ENCODE measurements at regions not wholly inside any gene's neighbourhood (a gene's known extent, or its start where the extent isn't known, plus 50 kb on each side); places are given as distances from the start of the nearest gene placed in this dataset.

DNA sequence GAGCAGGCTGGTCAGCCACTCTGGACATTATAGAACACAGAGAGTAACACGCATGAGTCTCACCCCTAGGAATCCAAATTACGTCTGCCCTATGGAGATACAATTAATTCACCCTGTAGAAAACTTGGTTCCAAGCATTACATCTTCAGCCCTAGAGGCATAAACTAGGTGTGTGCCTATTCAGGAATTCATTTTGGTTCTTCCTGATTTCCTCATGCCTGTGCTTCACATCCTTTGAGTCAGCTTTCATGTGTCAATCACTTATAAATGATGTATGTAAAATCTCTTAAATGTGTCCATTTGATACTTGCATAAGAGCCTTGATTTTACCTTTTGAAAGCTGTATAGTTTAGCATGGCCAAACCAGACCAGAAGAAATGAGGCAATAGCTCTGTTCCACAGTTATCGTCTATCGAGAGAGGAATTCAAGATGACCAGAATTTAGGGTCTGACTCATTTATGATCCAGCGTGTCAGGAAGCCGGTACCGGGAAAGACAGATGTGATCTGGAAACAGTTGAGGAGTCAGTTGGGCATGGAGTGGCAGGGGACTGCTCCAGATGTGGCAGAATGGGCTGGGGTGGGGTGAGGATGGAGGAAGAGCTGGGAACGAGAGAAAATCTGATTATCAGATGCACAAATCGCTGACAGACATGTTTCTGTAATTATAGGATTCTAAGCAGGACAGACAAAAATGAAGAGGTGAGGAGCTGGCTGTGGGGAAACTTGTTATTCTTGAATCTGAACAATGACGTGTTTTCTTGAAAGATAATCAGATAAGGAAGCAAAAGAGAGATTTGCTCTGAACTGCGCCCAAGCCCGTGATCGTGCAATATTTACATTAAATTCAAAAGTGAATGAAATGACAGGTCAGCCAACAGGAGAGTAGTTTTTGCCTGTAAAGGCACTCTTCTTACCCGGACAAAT lies 76.7 kb downstream of the C16orf95 start:
- no peak for TF ChIP-seq NR3C1 (IDR thresholded peaks at IDR 0.05)
- no peak for TF ChIP-seq EP300 (IDR thresholded peaks at IDR 0.05)
- no peak for TF ChIP-seq CHD4 (IDR thresholded peaks at IDR 0.05; ENCODE audit: borderline replicate concordance)
- TF ChIP-seq, protein P1, sequence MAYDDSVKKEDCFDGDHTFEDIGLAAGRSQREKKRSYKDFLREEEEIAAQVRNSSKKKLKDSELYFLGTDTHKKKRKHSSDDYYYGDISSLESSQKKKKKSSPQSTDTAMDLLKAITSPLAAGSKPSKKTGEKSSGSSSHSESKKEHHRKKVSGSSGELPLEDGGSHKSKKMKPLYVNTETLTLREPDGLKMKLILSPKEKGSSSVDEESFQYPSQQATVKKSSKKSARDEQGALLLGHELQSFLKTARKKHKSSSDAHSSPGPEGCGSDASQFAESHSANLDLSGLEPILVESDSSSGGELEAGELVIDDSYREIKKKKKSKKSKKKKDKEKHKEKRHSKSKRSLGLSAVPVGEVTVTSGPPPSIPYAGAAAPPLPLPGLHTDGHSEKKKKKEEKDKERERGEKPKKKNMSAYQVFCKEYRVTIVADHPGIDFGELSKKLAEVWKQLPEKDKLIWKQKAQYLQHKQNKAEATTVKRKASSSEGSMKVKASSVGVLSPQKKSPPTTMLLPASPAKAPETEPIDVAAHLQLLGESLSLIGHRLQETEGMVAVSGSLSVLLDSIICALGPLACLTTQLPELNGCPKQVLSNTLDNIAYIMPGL (CRISPR knock-in tag; IDR thresholded peaks at IDR 0.05; ENCODE audit: borderline replicate concordance), result no peak
- TF ChIP-seq JUN (IDR thresholded peaks at IDR 0.05), result no peak
- no peak for TF ChIP-seq RAD21 (conservative IDR thresholded peaks at IDR 0.05 in 1 of 2, IDR thresholded peaks at IDR 0.05 in 1 of 2)
- no peak for TF ChIP-seq HOXB5 (CRISPR knock-in tag; IDR thresholded peaks at IDR 0.05)
- POLR2A ChIA-PET, result no interaction called here
- Histone ChIP-seq H3K4me2 (no peak overlapping the region), H3K27ac (no peak overlapping the region), H3K4me3 (no peak overlapping the region), H3K4me1 (no peaks in the 10 kb centered on the region), H3K9me3 (no peaks in the 10 kb centered on the region)
- FAIRE-seq, result no peak
- no peak for ATAC-seq
- CTCF ChIA-PET, result interaction anchor here (0.9 to 1.6 kb wide), 4 partner anchors 9 to 39 kb away, joined by 3 to 4 read pairs (median 3); no protein-coding TSS in a partner anchor
- no peak for DNase-seq (ENCODE audit: low read depth in 1 of 2, low spot score in 1 of 2)
- 66% methylated on average over 14 of the region's 14 CpGs for WGBS (ENCODE audit: missing lambda C conversion rate)

DNA sequence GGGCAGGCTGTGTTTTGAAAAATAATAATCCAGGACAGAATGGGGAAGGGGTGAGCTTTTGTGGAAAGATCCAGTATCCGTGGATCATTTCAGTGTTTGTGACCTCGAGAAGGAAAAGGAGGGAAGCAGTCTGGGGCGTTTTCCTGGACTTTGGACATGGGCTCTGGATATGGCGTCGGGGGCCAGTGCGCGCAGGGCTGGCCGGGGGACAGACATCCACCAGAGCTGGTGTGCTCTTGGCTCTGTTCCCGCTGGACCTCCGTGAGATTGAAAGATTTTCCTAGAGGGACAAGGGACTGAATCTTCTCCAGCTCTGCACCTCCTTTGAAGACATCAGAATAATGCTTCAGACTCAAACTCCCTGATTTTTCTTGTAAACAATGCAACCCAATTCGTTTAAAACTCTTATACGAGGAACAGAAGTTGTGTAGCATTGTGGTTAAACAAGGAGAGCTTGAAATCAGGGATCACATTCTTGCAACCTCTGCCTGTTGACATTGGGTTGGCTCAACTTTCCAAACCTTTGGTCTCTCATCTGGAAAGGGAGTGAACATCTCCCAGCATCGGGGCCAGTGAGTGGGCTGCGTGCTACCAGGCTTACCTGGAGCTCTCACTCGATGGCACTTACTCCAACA lies 75.9 kb downstream of the C16orf95 start:
- H3K27ac ChIP-seq, result no peak overlapping the region
- DNase-seq (ENCODE audit: low read depth in 1 of 2, low spot score in 1 of 2), result no peak
- 56% methylated on average over 15 of the region's 15 CpGs for WGBS (ENCODE audit: missing lambda C conversion rate)

More for the DNA sequence above, 75.9 kb downstream of the C16orf95 start:
- Histone ChIP-seq H3K4me1 (no peaks in the 10 kb centered on the region), H3K4me2 (no peak overlapping the region), H3K9me3 (no peaks in the 10 kb centered on the region), H3K4me3 (no peak overlapping the region)
- ATAC-seq, result no peak
- TF ChIP-seq, protein P2, sequence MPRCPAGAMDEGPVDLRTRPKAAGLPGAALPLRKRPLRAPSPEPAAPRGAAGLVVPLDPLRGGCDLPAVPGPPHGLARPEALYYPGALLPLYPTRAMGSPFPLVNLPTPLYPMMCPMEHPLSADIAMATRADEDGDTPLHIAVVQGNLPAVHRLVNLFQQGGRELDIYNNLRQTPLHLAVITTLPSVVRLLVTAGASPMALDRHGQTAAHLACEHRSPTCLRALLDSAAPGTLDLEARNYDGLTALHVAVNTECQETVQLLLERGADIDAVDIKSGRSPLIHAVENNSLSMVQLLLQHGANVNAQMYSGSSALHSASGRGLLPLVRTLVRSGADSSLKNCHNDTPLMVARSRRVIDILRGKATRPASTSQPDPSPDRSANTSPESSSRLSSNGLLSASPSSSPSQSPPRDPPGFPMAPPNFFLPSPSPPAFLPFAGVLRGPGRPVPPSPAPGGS (IDR thresholded peaks at IDR 0.05), result no peak
- TF ChIP-seq CEBPB (IDR thresholded peaks at IDR 0.05), result no peak
- no peak for TF ChIP-seq ZSCAN20 (CRISPR knock-in tag; IDR thresholded peaks at IDR 0.05)
- no peak for TF ChIP-seq HOXB13 (CRISPR knock-in tag; IDR thresholded peaks at IDR 0.05; ENCODE audit: low read depth)
- TF ChIP-seq, protein P3, sequence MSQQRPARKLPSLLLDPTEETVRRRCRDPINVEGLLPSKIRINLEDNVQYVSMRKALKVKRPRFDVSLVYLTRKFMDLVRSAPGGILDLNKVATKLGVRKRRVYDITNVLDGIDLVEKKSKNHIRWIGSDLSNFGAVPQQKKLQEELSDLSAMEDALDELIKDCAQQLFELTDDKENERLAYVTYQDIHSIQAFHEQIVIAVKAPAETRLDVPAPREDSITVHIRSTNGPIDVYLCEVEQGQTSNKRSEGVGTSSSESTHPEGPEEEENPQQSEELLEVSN (IDR thresholded peaks at IDR 0.05; ENCODE audit: borderline replicate concordance, low read depth), result no peak
- TF ChIP-seq HDAC2 (IDR thresholded peaks at IDR 0.05), result no peak
- TF ChIP-seq RCOR1 (IDR thresholded peaks at IDR 0.05; ENCODE audit: low read depth, low read length), result no peak
- no peak for TF ChIP-seq FOXS1 (CRISPR knock-in tag; IDR thresholded peaks at IDR 0.05)
- no peak for TF ChIP-seq ESRRA (IDR thresholded peaks at IDR 0.05; ENCODE audit: borderline replicate concordance, low read length)
- TF ChIP-seq, protein P4, sequence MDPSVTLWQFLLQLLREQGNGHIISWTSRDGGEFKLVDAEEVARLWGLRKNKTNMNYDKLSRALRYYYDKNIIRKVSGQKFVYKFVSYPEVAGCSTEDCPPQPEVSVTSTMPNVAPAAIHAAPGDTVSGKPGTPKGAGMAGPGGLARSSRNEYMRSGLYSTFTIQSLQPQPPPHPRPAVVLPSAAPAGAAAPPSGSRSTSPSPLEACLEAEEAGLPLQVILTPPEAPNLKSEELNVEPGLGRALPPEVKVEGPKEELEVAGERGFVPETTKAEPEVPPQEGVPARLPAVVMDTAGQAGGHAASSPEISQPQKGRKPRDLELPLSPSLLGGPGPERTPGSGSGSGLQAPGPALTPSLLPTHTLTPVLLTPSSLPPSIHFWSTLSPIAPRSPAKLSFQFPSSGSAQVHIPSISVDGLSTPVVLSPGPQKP (IDR thresholded peaks at IDR 0.05; ENCODE audit: low read depth, low read length), result no peak
- TF ChIP-seq EHMT2 (IDR thresholded peaks at IDR 0.05; ENCODE audit: low read depth), result no peak
- TF ChIP-seq HEYL (CRISPR knock-in tag; IDR thresholded peaks at IDR 0.05), result no peak
- no peak for TF ChIP-seq CBX8 (IDR thresholded peaks at IDR 0.05)
- TF ChIP-seq JUN (IDR thresholded peaks at IDR 0.05), result no peak
- TF ChIP-seq SMC3 (IDR thresholded peaks at IDR 0.05), result no peak
- no peak for TF ChIP-seq RNF2 (IDR thresholded peaks at IDR 0.05; ENCODE audit: borderline replicate concordance, low read depth)
- no peak for TF ChIP-seq SREBF2 (IDR thresholded peaks at IDR 0.05)
- no peak for FAIRE-seq
- CTCF ChIA-PET, result interaction anchor here (0.9 to 1.6 kb wide), 2 partner anchors 24 to 38 kb away, joined by 3 read pairs; no protein-coding TSS in a partner anchor
- POLR2A ChIA-PET, result no interaction called here

All from A549 (cell line).